ENCODE measurements at regions not wholly inside any gene's neighbourhood (a gene's known extent, or its start where the extent isn't known, plus 50 kb on each side); places are given as distances from the start of the nearest gene placed in this dataset.
"Not testable (repeated sequence)": the region's sequence is repeated elsewhere in the genome, so short reads cannot be mapped to it uniquely, and the experiment has no call there.

DNA sequence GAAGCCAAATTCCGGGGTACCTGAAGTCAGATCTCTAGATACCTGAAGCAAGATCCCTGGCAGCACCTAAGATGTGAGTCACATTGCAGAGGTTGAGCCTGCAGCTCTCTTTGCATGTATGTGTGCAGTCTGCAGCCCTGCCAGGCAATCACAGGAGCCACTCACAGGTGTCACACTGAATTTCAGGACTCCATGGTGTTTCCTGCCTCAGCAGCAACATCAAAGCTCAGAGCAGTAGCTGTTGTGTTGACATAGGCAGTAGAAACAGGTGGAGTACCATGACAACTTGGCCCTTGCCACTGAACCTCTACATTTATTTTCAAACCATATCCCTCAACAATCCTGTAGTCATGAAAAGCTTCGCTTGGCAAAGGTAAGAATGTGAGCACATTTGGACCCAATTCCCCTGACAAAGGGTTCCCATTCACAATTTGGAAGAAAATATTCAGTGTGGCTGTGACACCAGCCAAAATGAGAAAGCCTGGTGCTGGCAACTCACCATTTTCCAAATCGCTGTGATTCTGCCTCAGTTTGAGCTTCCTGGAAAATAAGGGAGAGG is 419.8 kb upstream of the NFIA start:
- H3K4me3 ChIP-seq (replicated peaks in 1 of 4; ENCODE audit: control extremely low read depth in 1 of 4, insufficient read depth in 1 of 4, low read depth in 3 of 4, low read length in 4 of 4) = no peak overlapping the region
- no peak for DNase-seq (ENCODE audit: low read depth in 2 of 2)
- H3K36me3 ChIP-seq (ENCODE audit: control insufficient read depth, insufficient read depth, low read length) = no peaks in the 10 kb centered on the region
- H3K79me2 ChIP-seq (ENCODE audit: control insufficient read depth, insufficient read depth, low read length) = no peaks in the 10 kb centered on the region
- H3K4me2 ChIP-seq (ENCODE audit: extremely low read depth, insufficient read depth, low read length) = no peak overlapping the region
- no peaks in the 10 kb centered on the region for H3K4me1 ChIP-seq (ENCODE audit: control insufficient read depth, extremely low read depth, insufficient read depth, low read length)
- H3K27me3 ChIP-seq (ENCODE audit: control insufficient read depth, insufficient read depth, low read length) = no peaks in the 10 kb centered on the region
- H3K9ac ChIP-seq (ENCODE audit: insufficient read depth, low read length) = no peak overlapping the region
- H2AFZ ChIP-seq (ENCODE audit: low read length) = no peak overlapping the region
- H4K20me1 ChIP-seq (ENCODE audit: control insufficient read depth, extremely low read depth, insufficient read depth, low read length) = no peaks in the 10 kb centered on the region
- no peak for TF ChIP-seq EZH2 (IDR thresholded peaks at IDR 0.05; ENCODE audit: low read length, missing control alignments)
- TF ChIP-seq, protein P1, sequence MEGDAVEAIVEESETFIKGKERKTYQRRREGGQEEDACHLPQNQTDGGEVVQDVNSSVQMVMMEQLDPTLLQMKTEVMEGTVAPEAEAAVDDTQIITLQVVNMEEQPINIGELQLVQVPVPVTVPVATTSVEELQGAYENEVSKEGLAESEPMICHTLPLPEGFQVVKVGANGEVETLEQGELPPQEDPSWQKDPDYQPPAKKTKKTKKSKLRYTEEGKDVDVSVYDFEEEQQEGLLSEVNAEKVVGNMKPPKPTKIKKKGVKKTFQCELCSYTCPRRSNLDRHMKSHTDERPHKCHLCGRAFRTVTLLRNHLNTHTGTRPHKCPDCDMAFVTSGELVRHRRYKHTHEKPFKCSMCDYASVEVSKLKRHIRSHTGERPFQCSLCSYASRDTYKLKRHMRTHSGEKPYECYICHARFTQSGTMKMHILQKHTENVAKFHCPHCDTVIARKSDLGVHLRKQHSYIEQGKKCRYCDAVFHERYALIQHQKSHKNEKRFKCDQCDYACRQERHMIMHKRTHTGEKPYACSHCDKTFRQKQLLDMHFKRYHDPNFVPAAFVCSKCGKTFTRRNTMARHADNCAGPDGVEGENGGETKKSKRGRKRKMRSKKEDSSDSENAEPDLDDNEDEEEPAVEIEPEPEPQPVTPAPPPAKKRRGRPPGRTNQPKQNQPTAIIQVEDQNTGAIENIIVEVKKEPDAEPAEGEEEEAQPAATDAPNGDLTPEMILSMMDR (conservative IDR thresholded peaks at IDR 0.05 in 1 of 2, IDR thresholded peaks at IDR 0.05 in 1 of 2; ENCODE audit: low read depth in 1 of 2, low read length in 2 of 2) = no peak
- no peak overlapping the region for H3K27ac ChIP-seq (ENCODE audit: insufficient read depth, low read length)
- H3K9me3 ChIP-seq (ENCODE audit: control insufficient read depth, insufficient read depth, low read depth, low read length) = no peaks in the 10 kb centered on the region

DNA sequence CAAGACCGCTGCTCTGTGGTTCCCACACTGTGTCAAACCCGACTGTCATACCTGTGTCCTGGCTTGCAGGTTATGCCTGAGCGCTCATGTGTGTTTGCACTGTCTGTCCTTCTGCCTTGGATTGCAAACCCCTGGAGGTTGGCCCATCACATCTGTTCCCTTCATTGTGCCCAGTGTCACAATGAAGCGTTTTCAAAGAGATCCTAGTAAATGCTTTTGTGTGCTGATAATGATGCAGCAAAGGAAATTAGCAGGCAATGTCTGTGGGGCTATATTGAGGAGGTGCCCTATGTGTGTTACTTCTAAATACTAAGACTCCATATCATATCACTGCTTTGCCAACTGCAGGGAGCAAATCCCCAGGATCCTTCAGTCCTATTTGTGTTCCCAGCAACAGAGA is 424.4 kb upstream of the NFIA start:
- H2AFZ ChIP-seq (ENCODE audit: low read length) = no peak overlapping the region
- H4K20me1 ChIP-seq (ENCODE audit: control insufficient read depth, extremely low read depth, insufficient read depth, low read length) = no peaks in the 10 kb centered on the region
- H3K27ac ChIP-seq (ENCODE audit: insufficient read depth, low read length) = no peak overlapping the region
- TF ChIP-seq, protein P1 (conservative IDR thresholded peaks at IDR 0.05 in 1 of 2, IDR thresholded peaks at IDR 0.05 in 1 of 2; ENCODE audit: low read depth in 1 of 2, low read length in 2 of 2) = no peak
- TF ChIP-seq EZH2 (IDR thresholded peaks at IDR 0.05; ENCODE audit: low read length, missing control alignments) = no peak
- no peaks in the 10 kb centered on the region for H3K9me3 ChIP-seq (ENCODE audit: control insufficient read depth, insufficient read depth, low read depth, low read length)
- H3K79me2 ChIP-seq (ENCODE audit: control insufficient read depth, insufficient read depth, low read length) = no peaks in the 10 kb centered on the region
- no peaks in the 10 kb centered on the region for H3K36me3 ChIP-seq (ENCODE audit: control insufficient read depth, insufficient read depth, low read length)
- H3K4me2 ChIP-seq (ENCODE audit: extremely low read depth, insufficient read depth, low read length) = no peak overlapping the region
- H3K4me3 ChIP-seq (replicated peaks in 1 of 4; ENCODE audit: control extremely low read depth in 1 of 4, insufficient read depth in 1 of 4, low read depth in 3 of 4, low read length in 4 of 4) = no peak overlapping the region
- H3K9ac ChIP-seq (ENCODE audit: insufficient read depth, low read length) = no peak overlapping the region
- no peaks in the 10 kb centered on the region for H3K4me1 ChIP-seq (ENCODE audit: control insufficient read depth, extremely low read depth, insufficient read depth, low read length)
- no peak for DNase-seq (ENCODE audit: low read depth in 2 of 2)
- H3K27me3 ChIP-seq (ENCODE audit: control insufficient read depth, insufficient read depth, low read length) = no peaks in the 10 kb centered on the region

DNA sequence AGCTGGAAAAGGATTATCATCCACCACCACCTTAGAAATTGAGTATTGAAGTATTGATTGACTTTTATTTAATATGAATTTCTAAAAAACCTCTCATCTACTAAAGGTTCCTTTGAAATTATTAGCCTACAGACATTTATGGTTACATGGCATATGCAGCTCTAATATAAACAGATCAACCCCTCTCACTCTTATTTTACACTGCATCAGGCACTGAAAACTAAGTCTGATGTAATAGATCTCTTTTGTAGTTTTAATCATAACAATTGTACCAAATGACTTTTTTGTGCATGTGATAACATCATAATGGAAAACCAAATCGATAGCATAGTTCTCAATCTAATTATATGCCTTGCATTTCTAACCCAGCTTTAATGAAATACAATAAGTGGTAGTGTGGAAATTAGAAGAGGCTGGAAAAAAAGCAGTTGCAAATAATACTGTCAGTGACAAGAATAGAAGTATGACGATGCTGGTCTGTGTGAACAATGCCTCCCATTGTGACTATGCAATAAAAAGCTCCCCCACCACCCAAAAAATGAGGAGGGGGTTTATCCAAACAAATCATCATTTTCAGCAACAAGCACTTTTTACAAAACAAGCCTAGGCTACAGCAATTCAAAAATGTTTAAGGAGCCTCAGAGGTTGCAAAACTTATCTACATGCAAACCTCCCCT is 426.5 kb upstream of the NFIA start:
- Histone ChIP-seq H3K27me3 (ENCODE audit: control insufficient read depth, insufficient read depth, low read length) (no peaks in the 10 kb centered on the region), H3K9ac (ENCODE audit: insufficient read depth, low read length) (no peak overlapping the region), H3K4me1 (ENCODE audit: control insufficient read depth, extremely low read depth, insufficient read depth, low read length) (no peaks in the 10 kb centered on the region), H3K4me2 (ENCODE audit: extremely low read depth, insufficient read depth, low read length) (no peak overlapping the region), H3K27ac (ENCODE audit: insufficient read depth, low read length) (no peak overlapping the region), H3K9me3 (ENCODE audit: control insufficient read depth, insufficient read depth, low read depth, low read length) (no peaks in the 10 kb centered on the region), H3K4me3 (replicated peaks in 1 of 4; ENCODE audit: control extremely low read depth in 1 of 4, insufficient read depth in 1 of 4, low read depth in 3 of 4, low read length in 4 of 4) (no peak overlapping the region), H3K79me2 (ENCODE audit: control insufficient read depth, insufficient read depth, low read length) (no peaks in the 10 kb centered on the region), H4K20me1 (ENCODE audit: control insufficient read depth, extremely low read depth, insufficient read depth, low read length) (no peaks in the 10 kb centered on the region), H2AFZ (ENCODE audit: low read length) (no peak overlapping the region), H3K36me3 (ENCODE audit: control insufficient read depth, insufficient read depth, low read length) (no peaks in the 10 kb centered on the region)
- DNase-seq (ENCODE audit: low read depth in 2 of 2) = no peak
- TF ChIP-seq, protein P1 (conservative IDR thresholded peaks at IDR 0.05 in 1 of 2, IDR thresholded peaks at IDR 0.05 in 1 of 2; ENCODE audit: low read depth in 1 of 2, low read length in 2 of 2) = no peak

DNA sequence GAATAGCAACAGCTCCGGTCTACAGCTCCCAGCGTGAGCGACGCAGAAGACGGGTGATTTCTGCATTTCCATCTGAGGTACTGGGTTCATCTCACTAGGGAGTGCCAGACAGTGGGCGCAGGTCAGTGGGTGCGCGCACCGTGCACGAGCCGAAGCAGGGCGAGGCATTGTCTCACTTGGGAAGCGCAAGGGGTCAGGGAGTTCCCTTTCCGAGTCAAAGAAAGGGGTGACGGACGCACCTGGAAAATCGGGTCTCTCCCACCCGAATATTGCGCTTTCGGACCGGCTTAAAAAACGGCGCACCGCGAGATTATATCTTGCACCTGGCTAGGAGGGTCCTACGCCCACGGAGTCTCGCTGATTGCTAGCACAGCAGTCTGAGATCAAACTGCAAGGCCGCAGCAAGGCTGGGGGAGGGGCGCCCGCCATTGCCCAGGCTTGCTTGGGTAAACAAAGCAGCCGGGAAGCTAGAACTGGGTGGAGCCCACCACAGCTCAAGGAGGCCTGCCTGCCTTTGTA is 442.3 kb upstream of the NFIA start:
- H2AFZ ChIP-seq (ENCODE audit: low read length); H3K9ac ChIP-seq (ENCODE audit: insufficient read depth, low read length); H3K27me3 ChIP-seq (ENCODE audit: control insufficient read depth, insufficient read depth, low read length); H3K4me2 ChIP-seq (ENCODE audit: extremely low read depth, insufficient read depth, low read length); H3K27ac ChIP-seq (ENCODE audit: insufficient read depth, low read length); H4K20me1 ChIP-seq (ENCODE audit: control insufficient read depth, extremely low read depth, insufficient read depth, low read length); H3K36me3 ChIP-seq (ENCODE audit: control insufficient read depth, insufficient read depth, low read length); H3K9me3 ChIP-seq (ENCODE audit: control insufficient read depth, insufficient read depth, low read depth, low read length); H3K4me1 ChIP-seq (ENCODE audit: control insufficient read depth, extremely low read depth, insufficient read depth, low read length); H3K4me3 ChIP-seq (replicated peaks in 1 of 4; ENCODE audit: control extremely low read depth in 1 of 4, insufficient read depth in 1 of 4, low read depth in 3 of 4, low read length in 4 of 4); H3K79me2 ChIP-seq (ENCODE audit: control insufficient read depth, insufficient read depth, low read length); DNase-seq (ENCODE audit: low read depth in 2 of 2): not testable (repeated sequence)

All from fibroblast of lung (primary cell).